Progenitor cell of endocrine pancreas (in vitro differentiated cells): ENCODE measurements at regions not wholly inside any gene's neighbourhood (a gene's known extent, or its start where the extent isn't known, plus 50 kb on each side); places are given as distances from the start of the nearest gene placed in this dataset.

Source experiments
- DNase-seq: peaks from one replicate; pipeline ENCODE4 v3.0.0; 2021; ENCODE audit warnings: low spot score; ENCODE audit not compliant: unreplicated experiment
- H3K27ac Mint-ChIP-seq: 2 replicates; pipeline ENCODE4 v1.8.0; 2021; ENCODE audit warnings: mild to moderate bottlenecking, moderate library complexity, mixed read lengths
- H3K27me3 Mint-ChIP-seq: 2 replicates; pipeline ENCODE4 v1.8.0; 2021; ENCODE audit warnings: mixed read lengths
- H3K36me3 Mint-ChIP-seq: 2 replicates; pipeline ENCODE4 v1.8.0; 2022; ENCODE audit warnings: mixed read lengths; ENCODE audit not compliant: insufficient read depth
- H3K4me1 Mint-ChIP-seq: 2 replicates; pipeline ENCODE4 v1.8.0; 2021; ENCODE audit warnings: low read depth, mixed read lengths
- H3K4me3 Mint-ChIP-seq: 2 replicates; pipeline ENCODE4 v1.8.0; 2021; ENCODE audit warnings: low read depth, mild to moderate bottlenecking, moderate library complexity, mixed read lengths
- H3K9me3 Mint-ChIP-seq: 2 replicates; pipeline ENCODE4 v1.8.0; 2021; ENCODE audit warnings: low read depth, mixed read lengths
- CTCF ChIP-seq: fragments of 200-600 bp; sonication (generic); IDR thresholded peaks from one replicate; pipeline ENCODE4 v1.5.0; 2021; ENCODE audit warnings: antibody characterized with exemption, mild to moderate bottlenecking; ENCODE audit not compliant: unreplicated experiment

GRCh38 chr2:151038516-151038915, 223.1 kb downstream of the RBM43 start:
- TF ChIP-seq CTCF = no peak
- no peaks in the 10 kb centered on the region for H3K9me3 Mint-ChIP-seq
- no peak overlapping the region for H3K4me3 Mint-ChIP-seq
- no peaks in the 10 kb centered on the region for H3K4me1 Mint-ChIP-seq
- H3K27me3 Mint-ChIP-seq = no peaks in the 10 kb centered on the region
- H3K36me3 Mint-ChIP-seq = no peaks in the 10 kb centered on the region
- DNase-seq = no peak
- H3K27ac Mint-ChIP-seq = no peak overlapping the region

GRCh38 chr2:151037434-151037833, 224.2 kb downstream of the RBM43 start:
- Mint-ChIP-seq H3K36me3 (no peaks in the 10 kb centered on the region), H3K4me1 (no peaks in the 10 kb centered on the region), H3K4me3 (no peak overlapping the region), H3K27ac (no peak overlapping the region), H3K9me3 (no peaks in the 10 kb centered on the region), H3K27me3 (no peaks in the 10 kb centered on the region)
- TF ChIP-seq CTCF = no peak
- no peak for DNase-seq

GRCh38 chr2:151033271-151034248, 228.1 kb downstream of the RBM43 start:
- H3K36me3 Mint-ChIP-seq = no peaks in the 10 kb centered on the region
- DNase-seq = no peak

GRCh38 chr2:151032741-151033191, 228.9 kb downstream of the RBM43 start:
- no peaks in the 10 kb centered on the region for H3K9me3 Mint-ChIP-seq
- DNase-seq = no peak
- H3K27ac Mint-ChIP-seq = no peak overlapping the region
- no peaks in the 10 kb centered on the region for H3K36me3 Mint-ChIP-seq
- no peak for TF ChIP-seq CTCF
- H3K4me1 Mint-ChIP-seq = no peaks in the 10 kb centered on the region
- no peak overlapping the region for H3K4me3 Mint-ChIP-seq
- H3K27me3 Mint-ChIP-seq = no peaks in the 10 kb centered on the region

More at GRCh38 chr2:151033271-151034248, 228.1 kb downstream of the RBM43 start:
- TF ChIP-seq CTCF = no peak
- Mint-ChIP-seq H3K27me3 (no peaks in the 10 kb centered on the region), H3K27ac (no peak overlapping the region), H3K4me3 (no peak overlapping the region), H3K9me3 (no peaks in the 10 kb centered on the region), H3K4me1 (no peaks in the 10 kb centered on the region)

GRCh38 chr2:151030663-151031230, 230.9 kb downstream of the RBM43 start:
- Mint-ChIP-seq H3K36me3 (no peaks in the 10 kb centered on the region), H3K9me3 (no peaks in the 10 kb centered on the region), H3K4me1 (peaks cover 4% of the 10 kb centered on the region), H3K4me3 (no peak overlapping the region), H3K27me3 (no peaks in the 10 kb centered on the region), H3K27ac (no peak overlapping the region)
- DNase-seq = no peak
- peak; percentile 37 for TF ChIP-seq CTCF
